ENCODE measurements at regions not wholly inside any gene's neighbourhood (a gene's known extent, or its start where the extent isn't known, plus 50 kb on each side); places are given as distances from the start of the nearest gene placed in this dataset.

DNA sequence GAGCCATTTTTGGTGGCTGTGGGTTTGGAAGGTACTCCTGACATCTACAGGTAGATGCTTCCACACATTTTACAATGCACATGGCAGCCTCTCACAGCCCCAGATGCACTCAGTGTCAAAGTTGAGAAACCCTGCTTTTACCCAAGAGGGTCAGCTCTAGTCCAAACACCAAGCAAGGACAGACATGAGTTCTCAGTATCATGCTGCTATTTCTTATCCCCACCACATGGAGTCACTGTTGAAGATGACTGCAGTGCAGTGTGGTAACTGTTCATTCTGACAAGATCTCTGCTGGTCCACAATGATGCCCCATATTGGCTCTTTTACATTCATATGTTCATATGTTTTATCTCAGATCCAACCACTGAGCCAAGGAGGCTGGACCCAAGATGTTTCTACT is 50.5 kb upstream of the SALL1 start:
- DNase-seq: no peak

Measured in CD4-positive, alpha-beta T cell treated with Interferon gamma for 1 hour (primary cell).